DMS53 treated with DMSO at 0.1 percent for 48 hours (cell line): ENCODE measurements at regions not wholly inside any gene's neighbourhood (a gene's known extent, or its start where the extent isn't known, plus 50 kb on each side); places are given as distances from the start of the nearest gene placed in this dataset.
"Not testable (repeated sequence)": the region's sequence is repeated elsewhere in the genome, so short reads cannot be mapped to it uniquely, and the experiment has no call there.

ENCODE experiments used
- DNase-seq: peaks from one replicate; lab custom pipeline; 2025; ENCODE audit not compliant: unreplicated experiment; lab: John Stamatoyannopoulos, UW

- DNase-seq = no peak
Observed at GRCh38 chr12:29899212-29899931, 115.6 kb upstream of the TMTC1 start.

GRCh38 chr12:29895966-29896365, 112.2 kb upstream of the TMTC1 start:
- no peak for DNase-seq

GRCh38 chr12:29893002-29893401, 109.3 kb upstream of the TMTC1 start:
- no peak for DNase-seq

DNA sequence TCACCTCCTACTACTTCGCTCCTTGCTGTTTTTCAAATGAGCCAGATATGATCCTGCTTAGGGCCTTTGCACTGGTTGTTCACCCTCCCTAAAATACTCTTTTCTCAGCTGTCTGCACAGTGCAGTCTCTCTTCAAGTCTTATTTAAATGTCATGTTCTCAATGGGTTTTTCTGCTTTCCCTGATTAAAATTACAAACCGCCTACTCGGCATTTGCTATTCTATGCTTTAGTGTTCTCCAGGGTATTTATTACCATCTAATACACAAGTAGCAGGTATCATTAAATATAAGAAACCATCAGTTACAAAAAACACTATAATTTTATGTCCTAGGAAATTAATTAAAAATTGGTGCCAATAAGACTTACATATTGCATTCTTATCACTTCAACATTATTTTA, 108.0 kb upstream of the TMTC1 start:
- DNase-seq = no peak

- DNase-seq = peak; percentile 91
Observed at GRCh38 chr12:29889737-29890136, 106.0 kb upstream of the TMTC1 start.

DNA sequence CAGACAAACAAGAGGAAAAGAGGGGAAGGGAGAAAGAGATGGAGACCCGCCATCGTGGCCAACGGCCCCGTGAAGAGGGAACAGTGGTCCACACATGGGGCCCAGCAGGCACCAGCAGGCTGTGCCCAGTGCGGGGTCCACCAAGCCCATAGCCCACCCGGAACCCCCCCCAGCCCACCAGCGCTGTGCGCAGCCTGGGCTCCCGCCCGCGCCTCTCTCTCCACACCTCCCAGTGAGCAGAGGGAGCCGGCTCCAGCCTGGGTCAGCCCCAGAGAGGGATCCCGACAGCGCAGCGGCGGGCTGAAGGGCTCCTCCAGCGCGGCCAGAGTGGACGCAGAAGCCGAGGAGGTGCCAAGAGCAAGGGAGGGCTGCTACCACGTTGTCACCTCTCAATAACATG, 105.0 kb upstream of the TMTC1 start:
- no peak for DNase-seq

- DNase-seq = not testable (repeated sequence)
Observed at GRCh38 chr12:29884957-29885356, 101.2 kb upstream of the TMTC1 start.

- DNase-seq = no peak
Observed at GRCh38 chr12:29883941-29884554, 100.3 kb upstream of the TMTC1 start.

DNA sequence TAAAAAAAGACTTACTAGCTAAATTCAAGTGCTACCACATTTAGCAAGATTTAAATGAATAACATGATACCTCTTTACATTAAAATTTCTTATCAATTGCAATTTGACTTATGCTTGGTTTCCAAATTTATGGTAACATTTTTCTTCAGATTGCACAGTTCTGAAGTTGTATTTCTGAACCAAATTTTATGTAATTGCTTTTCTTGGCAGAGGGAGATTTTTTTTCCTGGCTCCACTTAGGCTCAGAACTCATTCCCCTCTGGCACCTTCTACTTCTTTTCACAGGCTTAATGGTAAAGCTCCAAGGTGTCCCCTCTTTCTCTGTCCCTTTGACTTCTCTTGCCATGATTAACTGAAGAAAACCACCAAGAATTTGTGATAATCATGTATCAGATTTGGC, 99.8 kb upstream of the TMTC1 start:
- no peak for DNase-seq

- DNase-seq = no peak
Observed at GRCh38 chr12:29882846-29883245, 99.1 kb upstream of the TMTC1 start.

GRCh38 chr12:29880987-29881386, 97.2 kb upstream of the TMTC1 start:
- no peak for DNase-seq

- no peak for DNase-seq
Observed at GRCh38 chr12:29879606-29880308, 96.0 kb upstream of the TMTC1 start.

DNA sequence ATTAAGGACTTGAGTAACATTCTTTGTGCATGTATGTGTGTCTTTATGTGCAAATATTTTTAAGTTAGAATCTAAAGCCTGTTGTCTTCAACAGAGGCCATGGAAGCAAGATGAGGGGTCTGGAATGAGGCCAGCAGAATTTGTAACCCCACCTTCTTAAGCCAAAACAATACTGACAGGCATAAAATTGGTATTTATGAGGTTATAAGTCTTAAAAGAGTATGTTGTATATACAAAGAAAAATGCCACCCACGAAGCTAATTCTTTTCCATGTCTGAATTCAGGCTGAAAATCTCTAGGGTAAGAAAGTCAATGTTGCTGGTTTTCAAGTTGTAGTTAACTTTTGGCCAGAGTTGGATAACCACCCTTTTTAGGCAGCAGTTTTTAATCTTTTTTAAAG, 86.2 kb upstream of the TMTC1 start:
- DNase-seq = no peak

GRCh38 chr12:29867823-29868222, 84.1 kb upstream of the TMTC1 start:
- no peak for DNase-seq

DNA sequence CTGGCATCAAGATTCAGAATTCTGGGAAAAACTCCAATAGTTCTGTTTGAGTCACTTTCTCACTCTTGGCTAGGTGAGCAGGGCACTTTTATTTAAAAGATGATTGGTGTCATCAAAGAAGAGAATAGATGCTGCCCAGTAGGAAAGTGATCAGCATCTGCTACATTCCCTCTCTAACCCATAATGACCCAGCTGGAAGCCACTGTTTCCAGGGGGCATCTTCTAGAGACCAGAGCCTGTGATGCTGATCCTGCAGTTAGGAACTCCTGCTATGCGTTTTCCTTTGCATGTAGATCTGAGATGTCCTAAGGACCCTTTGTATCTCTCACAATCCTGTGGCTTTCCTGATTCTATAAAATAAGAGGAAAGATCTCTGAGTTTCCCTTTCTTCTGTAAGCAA, 79.9 kb upstream of the TMTC1 start:
- no peak for DNase-seq

GRCh38 chr12:29858270-29858786, 74.6 kb upstream of the TMTC1 start:
- no peak for DNase-seq

- DNase-seq = no peak
Observed at GRCh38 chr12:29847246-29847645, 63.5 kb upstream of the TMTC1 start.

- DNase-seq = no peak
Observed at GRCh38 chr12:29844667-29845066, 60.9 kb upstream of the TMTC1 start.

DNA sequence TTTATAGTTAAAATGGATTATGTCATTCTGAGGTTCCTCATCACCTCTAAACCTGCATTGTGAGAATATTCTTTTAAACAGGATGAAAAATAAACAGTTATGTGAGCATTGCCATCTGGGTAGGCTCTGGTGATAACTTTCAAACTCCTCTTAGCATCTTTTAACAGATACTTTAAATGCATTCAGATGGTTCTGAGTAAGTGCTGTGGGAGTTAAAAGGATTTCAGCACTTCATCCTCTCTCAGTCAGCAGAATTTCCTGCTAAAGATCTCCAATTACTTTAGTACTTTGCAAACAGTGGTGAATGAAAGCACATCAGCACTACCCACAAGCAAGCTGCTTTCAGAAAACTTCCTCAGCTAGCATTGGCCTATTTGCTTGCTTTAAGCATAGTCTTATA, 59.3 kb upstream of the TMTC1 start:
- DNase-seq = no peak

- no peak for DNase-seq
Observed at GRCh38 chr12:29838768-29839167, 55.0 kb upstream of the TMTC1 start.
